ENCODE measurements at regions not wholly inside any gene's neighbourhood (a gene's known extent, or its start where the extent isn't known, plus 50 kb on each side); places are given as distances from the start of the nearest gene placed in this dataset.

GRCh38 chr15:35654332-35654731, 108.4 kb upstream of the DPH6 start:
- TF ChIP-seq, protein P1, sequence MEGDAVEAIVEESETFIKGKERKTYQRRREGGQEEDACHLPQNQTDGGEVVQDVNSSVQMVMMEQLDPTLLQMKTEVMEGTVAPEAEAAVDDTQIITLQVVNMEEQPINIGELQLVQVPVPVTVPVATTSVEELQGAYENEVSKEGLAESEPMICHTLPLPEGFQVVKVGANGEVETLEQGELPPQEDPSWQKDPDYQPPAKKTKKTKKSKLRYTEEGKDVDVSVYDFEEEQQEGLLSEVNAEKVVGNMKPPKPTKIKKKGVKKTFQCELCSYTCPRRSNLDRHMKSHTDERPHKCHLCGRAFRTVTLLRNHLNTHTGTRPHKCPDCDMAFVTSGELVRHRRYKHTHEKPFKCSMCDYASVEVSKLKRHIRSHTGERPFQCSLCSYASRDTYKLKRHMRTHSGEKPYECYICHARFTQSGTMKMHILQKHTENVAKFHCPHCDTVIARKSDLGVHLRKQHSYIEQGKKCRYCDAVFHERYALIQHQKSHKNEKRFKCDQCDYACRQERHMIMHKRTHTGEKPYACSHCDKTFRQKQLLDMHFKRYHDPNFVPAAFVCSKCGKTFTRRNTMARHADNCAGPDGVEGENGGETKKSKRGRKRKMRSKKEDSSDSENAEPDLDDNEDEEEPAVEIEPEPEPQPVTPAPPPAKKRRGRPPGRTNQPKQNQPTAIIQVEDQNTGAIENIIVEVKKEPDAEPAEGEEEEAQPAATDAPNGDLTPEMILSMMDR (conservative IDR thresholded peaks at IDR 0.05; ENCODE audit: low read depth, low read length): no peak
- DNase-seq (ENCODE audit: low read depth): no peak
- no peak overlapping the region for H3K4me3 ChIP-seq (ENCODE audit: low read depth, low read length)

DNA sequence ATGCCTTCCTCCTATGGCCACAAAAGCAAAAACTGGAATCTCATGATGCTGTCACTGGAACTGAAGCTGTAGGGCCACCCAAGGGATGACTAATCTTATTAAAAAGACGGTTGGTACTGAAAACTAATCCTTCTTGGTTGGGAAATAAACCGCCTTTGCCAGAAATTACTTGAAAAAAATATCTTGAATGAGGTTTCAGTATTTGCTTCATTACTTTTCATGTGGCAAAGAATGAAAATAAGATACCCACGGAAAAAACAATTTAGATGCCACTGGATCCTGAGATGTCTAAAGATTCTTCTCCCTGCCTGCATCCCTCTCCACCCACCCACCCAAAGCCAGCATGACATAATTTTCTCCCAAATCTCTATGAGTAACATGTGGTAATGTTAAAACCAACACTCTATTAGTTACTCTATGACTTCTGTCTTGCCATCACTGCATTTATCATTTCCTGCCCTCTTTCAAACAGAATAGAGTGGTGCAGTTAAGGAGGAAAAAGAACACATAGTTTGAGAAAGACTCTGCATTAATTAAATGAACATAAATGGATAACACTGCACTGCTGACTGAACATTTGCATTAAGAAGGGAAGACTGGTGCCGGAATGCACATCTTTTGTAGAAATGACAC, 111.8 kb upstream of the DPH6 start:
- TF ChIP-seq, protein P1 (conservative IDR thresholded peaks at IDR 0.05; ENCODE audit: low read depth, low read length): no peak
- DNase-seq (ENCODE audit: low read depth): no peak
- H3K4me3 ChIP-seq (ENCODE audit: low read depth, low read length): no peak overlapping the region

- TF ChIP-seq, protein P1 (conservative IDR thresholded peaks at IDR 0.05; ENCODE audit: low read depth, low read length): no peak
- DNase-seq (ENCODE audit: low read depth): no peak
- no peak overlapping the region for H3K4me3 ChIP-seq (ENCODE audit: low read depth, low read length)
Measured at GRCh38 chr15:35663956-35664355, 118.0 kb upstream of the DPH6 start.

- no peak for DNase-seq (ENCODE audit: low read depth)
- H3K4me3 ChIP-seq (ENCODE audit: low read depth, low read length): no peak overlapping the region
- TF ChIP-seq, protein P1 (conservative IDR thresholded peaks at IDR 0.05; ENCODE audit: low read depth, low read length): no peak
Measured at GRCh38 chr15:35665896-35666536, 120.1 kb upstream of the DPH6 start.

DNA sequence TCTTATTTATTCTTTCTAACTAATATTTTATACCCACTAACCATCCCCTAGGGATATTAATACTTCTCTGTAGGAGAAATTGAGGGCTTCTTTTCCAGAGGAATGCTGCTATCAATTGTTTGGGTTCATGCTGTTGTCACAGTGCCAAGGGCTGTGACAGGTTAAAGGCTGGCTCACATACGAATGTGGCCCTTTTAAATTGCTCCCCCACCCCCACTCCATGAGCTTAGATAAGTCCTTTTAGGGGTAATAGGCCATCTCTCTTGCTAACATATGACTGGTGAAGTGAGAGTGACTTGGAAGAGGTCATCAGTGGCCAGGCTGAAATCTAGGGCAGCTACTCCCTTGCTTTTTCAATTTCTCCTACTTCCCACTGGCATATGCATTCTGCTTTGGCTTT, 121.9 kb upstream of the DPH6 start:
- H3K4me3 ChIP-seq (ENCODE audit: low read depth, low read length): no peak overlapping the region
- no peak for DNase-seq (ENCODE audit: low read depth)
- TF ChIP-seq, protein P1 (conservative IDR thresholded peaks at IDR 0.05; ENCODE audit: low read depth, low read length): no peak

GRCh38 chr15:35669021-35669420, 123.1 kb upstream of the DPH6 start:
- DNase-seq (ENCODE audit: low read depth): no peak
- no peak overlapping the region for H3K4me3 ChIP-seq (ENCODE audit: low read depth, low read length)
- TF ChIP-seq, protein P1 (conservative IDR thresholded peaks at IDR 0.05; ENCODE audit: low read depth, low read length): no peak

Data from epithelial cell of proximal tubule (primary cell).